Activated CD4-positive, alpha-beta T cell treated with anti-CD3 and anti-CD28 coated beads, Interleukin-2, amount 10 ng/mL, durations not matched to agents 24 days and 14 days (primary cell): ENCODE measurements at regions not wholly inside any gene's neighbourhood (a gene's known extent, or its start where the extent isn't known, plus 50 kb on each side); places are given as distances from the start of the nearest gene placed in this dataset.
"Not testable (repeated sequence)": the region's sequence is repeated elsewhere in the genome, so short reads cannot be mapped to it uniquely, and the experiment has no call there.

Experiments
- DNase-seq: peaks from one replicate; pipeline ENCODE4 v3.0.0; 2022
- H3K27ac Mint-ChIP-seq: one replicate; pipeline ENCODE4 v1.8.0; 2022; ENCODE audit warnings: mild to moderate bottlenecking, mixed read lengths
- H3K27me3 Mint-ChIP-seq: one replicate; pipeline ENCODE4 v1.8.0; 2022; ENCODE audit warnings: mixed read lengths
- H3K36me3 Mint-ChIP-seq: one replicate; pipeline ENCODE4 v1.8.0; 2022; ENCODE audit warnings: low read depth, mild to moderate bottlenecking, mixed read lengths
- H3K4me1 Mint-ChIP-seq: one replicate; pipeline ENCODE4 v1.8.0; 2021; ENCODE audit warnings: mixed read lengths
- H3K4me3 Mint-ChIP-seq: one replicate; pipeline ENCODE4 v1.8.0; 2022; ENCODE audit warnings: mild to moderate bottlenecking, moderate library complexity, mixed read lengths
- H3K9me3 Mint-ChIP-seq: one replicate; pipeline ENCODE4 v1.8.0; 2021; ENCODE audit warnings: mixed read lengths
- intact Hi-C: fragments of 100-400 bp; cut with micrococcal nuclease; formaldehyde crosslinking; loops from one replicate; pipeline ENCODE4 v1.15.1; 2023

- no peak for DNase-seq
- Mint-ChIP-seq H3K4me3 (no peak overlapping the region), H3K36me3 (no peaks in the 10 kb centered on the region), H3K27ac (no peak overlapping the region), H3K27me3 (peaks cover 3% of the 10 kb centered on the region), H3K9me3 (no peaks in the 10 kb centered on the region), H3K4me1 (no peaks in the 10 kb centered on the region)
- intact Hi-C loops = no loop called here
Observed at GRCh38 chr2:226310146-226310545, 489.5 kb downstream of the IRS1 start.

GRCh38 chr2:226308986-226309385 lies 490.6 kb downstream of the IRS1 start:
- H3K27me3 Mint-ChIP-seq = peaks cover 3% of the 10 kb centered on the region
- H3K4me1 Mint-ChIP-seq = no peaks in the 10 kb centered on the region
- no peak overlapping the region for H3K27ac Mint-ChIP-seq
- H3K36me3 Mint-ChIP-seq = no peaks in the 10 kb centered on the region
- intact Hi-C loops = no loop called here
- no peak for DNase-seq
- no peak overlapping the region for H3K4me3 Mint-ChIP-seq
- no peaks in the 10 kb centered on the region for H3K9me3 Mint-ChIP-seq

DNA sequence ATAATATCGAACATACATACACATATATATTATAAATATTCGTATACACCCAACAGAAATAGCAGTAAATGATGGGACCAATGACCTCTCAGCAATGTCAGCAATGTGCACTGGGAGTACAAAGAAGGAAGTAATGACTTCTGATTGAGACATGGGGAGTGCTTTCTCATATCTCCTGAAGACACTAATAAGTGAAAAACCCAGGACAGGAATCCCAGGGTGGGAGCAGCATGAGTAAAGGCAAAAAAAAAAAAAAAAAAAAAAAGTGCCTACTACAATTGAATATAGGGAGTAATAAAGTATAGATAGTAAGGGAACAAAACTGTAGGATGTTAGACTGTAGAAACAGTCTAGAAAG lies 491.3 kb downstream of the IRS1 start:
- DNase-seq = no peak
- Mint-ChIP-seq H3K27ac (no peak overlapping the region), H3K36me3 (no peaks in the 10 kb centered on the region), H3K4me1 (no peaks in the 10 kb centered on the region), H3K9me3 (no peaks in the 10 kb centered on the region), H3K4me3 (no peak overlapping the region), H3K27me3 (peaks cover 3% of the 10 kb centered on the region)
- intact Hi-C loops = no loop called here

DNA sequence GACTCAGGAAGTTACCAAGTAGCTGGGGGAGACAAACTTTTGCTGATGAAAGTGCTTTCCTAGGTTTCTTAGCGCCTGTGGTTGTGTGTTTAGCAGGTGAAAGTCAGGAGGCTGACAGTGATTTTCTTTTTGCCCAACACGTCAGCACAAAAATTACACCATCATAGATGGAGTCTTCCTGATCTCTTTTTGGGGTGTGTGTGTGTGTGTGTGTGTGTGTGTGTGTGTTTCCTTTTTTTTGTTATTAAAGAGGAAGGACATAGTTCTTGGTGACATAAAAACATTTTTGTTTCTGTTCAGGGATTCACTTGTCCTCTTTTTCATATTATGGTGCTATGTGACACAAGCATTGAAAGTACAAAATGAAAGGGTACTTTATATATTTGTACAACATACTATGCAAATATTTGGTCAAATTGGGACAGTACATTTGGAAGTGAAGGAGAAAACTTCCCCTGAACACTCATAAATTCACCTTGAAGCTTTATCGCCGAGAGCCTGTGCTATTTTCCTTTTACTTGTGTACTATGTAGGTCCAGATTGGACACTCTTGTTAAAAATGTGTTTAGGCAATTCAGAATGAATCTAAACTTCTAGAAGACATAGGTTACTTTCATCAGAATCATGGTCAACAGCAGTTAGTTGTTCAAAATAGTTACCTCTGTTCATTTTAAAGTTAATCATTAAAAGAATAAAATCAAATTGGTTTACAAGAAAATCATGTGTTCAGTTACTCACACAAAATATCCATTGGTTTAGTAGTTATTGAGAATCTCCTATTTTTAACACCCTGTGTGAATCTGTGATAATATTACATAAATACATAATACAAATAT lies 491.9 kb downstream of the IRS1 start:
- no peak overlapping the region for H3K4me3 Mint-ChIP-seq
- H3K9me3 Mint-ChIP-seq = no peaks in the 10 kb centered on the region
- no peaks in the 10 kb centered on the region for H3K4me1 Mint-ChIP-seq
- H3K27ac Mint-ChIP-seq = no peak overlapping the region
- no peaks in the 10 kb centered on the region for H3K36me3 Mint-ChIP-seq
- no peak for DNase-seq
- intact Hi-C loops = no loop called here
- H3K27me3 Mint-ChIP-seq = peaks cover 3% of the 10 kb centered on the region

DNA sequence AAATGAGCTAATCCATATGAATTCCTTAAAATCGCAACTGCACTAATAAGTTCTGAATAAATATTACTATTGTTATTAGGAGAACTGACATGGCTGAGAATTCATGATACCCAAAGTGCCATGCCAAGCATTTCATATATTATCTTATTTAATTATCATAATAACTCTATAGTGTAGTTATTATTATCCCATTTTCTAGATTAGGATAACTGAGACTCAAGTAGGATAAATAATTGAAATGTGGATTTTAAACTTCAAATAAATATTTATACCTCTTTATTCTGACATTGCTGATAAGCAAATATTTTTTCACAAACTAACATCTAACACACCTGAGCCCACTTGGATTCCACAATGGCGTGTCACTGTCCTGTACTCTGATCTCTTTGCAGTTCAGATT lies 492.7 kb downstream of the IRS1 start:
- H3K27me3 Mint-ChIP-seq = peaks cover 3% of the 10 kb centered on the region
- H3K27ac Mint-ChIP-seq = no peak overlapping the region
- H3K9me3 Mint-ChIP-seq = no peaks in the 10 kb centered on the region
- DNase-seq = no peak
- H3K4me1 Mint-ChIP-seq = no peaks in the 10 kb centered on the region
- H3K36me3 Mint-ChIP-seq = no peaks in the 10 kb centered on the region
- intact Hi-C loops = no loop called here
- no peak overlapping the region for H3K4me3 Mint-ChIP-seq

GRCh38 chr2:226304308-226304707 lies 495.3 kb downstream of the IRS1 start:
- H3K9me3 Mint-ChIP-seq = no peaks in the 10 kb centered on the region
- H3K4me1 Mint-ChIP-seq = no peaks in the 10 kb centered on the region

DNA sequence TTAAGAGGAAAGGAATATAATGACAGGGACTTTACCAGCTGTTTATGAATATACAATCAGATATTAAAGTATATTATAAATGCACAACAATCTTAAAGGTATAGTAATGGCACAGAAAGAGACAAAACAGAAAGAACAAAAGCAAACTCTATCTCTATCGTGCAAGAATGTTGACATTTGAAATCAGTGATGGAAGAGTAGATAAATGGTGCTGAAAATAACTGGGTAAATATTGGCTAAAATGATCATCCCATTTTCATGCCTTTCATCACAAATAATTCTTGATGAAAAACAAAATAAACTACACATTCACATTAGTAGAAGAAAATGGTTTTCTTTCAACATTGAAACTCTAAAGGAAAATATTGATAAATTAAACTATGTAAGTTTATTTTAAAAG lies 495.9 kb downstream of the IRS1 start:
- H3K27me3 Mint-ChIP-seq = peaks cover 5% of the 10 kb centered on the region
- H3K9me3 Mint-ChIP-seq = no peaks in the 10 kb centered on the region
- intact Hi-C loops = no loop called here
- no peak overlapping the region for H3K27ac Mint-ChIP-seq
- H3K4me3 Mint-ChIP-seq = no peak overlapping the region
- no peak for DNase-seq
- H3K36me3 Mint-ChIP-seq = no peaks in the 10 kb centered on the region
- no peaks in the 10 kb centered on the region for H3K4me1 Mint-ChIP-seq

More at GRCh38 chr2:226304308-226304707, 495.3 kb downstream of the IRS1 start:
- Mint-ChIP-seq H3K36me3 (no peaks in the 10 kb centered on the region), H3K4me3 (no peak overlapping the region), H3K27ac (no peak overlapping the region), H3K27me3 (peaks cover 5% of the 10 kb centered on the region)
- no peak for DNase-seq
- intact Hi-C loops = no loop called here

DNA sequence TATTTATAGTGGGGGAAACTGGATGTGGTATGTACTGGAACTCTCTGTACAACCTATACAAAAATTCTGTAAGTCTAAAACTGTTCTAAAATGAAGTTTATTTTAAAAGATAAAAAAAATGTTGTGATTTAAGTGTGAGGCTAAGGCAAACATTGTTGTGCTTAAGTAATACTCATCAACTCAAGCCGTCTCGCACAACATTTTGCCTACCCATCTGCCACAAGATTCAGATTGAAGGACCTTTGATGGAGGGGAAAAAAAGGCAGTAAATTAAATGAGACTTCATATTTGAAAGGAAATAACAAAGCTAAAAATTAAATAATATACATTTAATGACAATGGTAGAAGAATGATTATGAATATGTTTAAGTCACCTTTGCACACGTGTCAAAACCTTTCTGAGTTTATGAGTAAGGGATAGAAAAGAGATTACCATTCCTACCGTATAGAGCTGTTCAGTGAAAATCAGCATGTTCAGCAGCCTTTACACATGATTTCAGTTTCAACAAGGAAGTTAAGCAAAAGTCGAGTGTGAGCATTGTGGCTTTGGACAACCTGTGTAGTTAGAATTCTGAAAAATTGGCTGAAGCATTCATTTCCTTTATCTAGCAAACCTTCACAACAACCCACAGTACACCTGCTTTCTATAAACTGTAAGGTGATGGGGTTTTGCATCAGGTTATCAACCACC lies 499.3 kb downstream of the IRS1 start:
- intact Hi-C loops = no loop called here

GRCh38 chr2:226299771-226300170 lies 499.8 kb downstream of the IRS1 start:
- Mint-ChIP-seq H3K4me3 (no peak overlapping the region), H3K9me3 (no peaks in the 10 kb centered on the region), H3K27ac (no peak overlapping the region), H3K36me3 (no peaks in the 10 kb centered on the region), H3K27me3 (peaks cover 2% of the 10 kb centered on the region), H3K4me1 (no peaks in the 10 kb centered on the region)
- DNase-seq = no peak
- intact Hi-C loops = no loop called here

More for the DNA sequence above, 499.3 kb downstream of the IRS1 start:
- Mint-ChIP-seq H3K4me3 (no peak overlapping the region), H3K27ac (no peak overlapping the region), H3K36me3 (no peaks in the 10 kb centered on the region), H3K9me3 (no peaks in the 10 kb centered on the region), H3K27me3 (peaks cover 2% of the 10 kb centered on the region), H3K4me1 (no peaks in the 10 kb centered on the region)
- no peak for DNase-seq

GRCh38 chr2:226295681-226296080 lies 503.9 kb downstream of the IRS1 start:
- H3K4me3 Mint-ChIP-seq = no peak overlapping the region
- intact Hi-C loops = no loop called here

GRCh38 chr2:226295123-226295522 lies 504.5 kb downstream of the IRS1 start:
- Mint-ChIP-seq H3K4me1 (no peaks in the 10 kb centered on the region), H3K9me3 (peaks cover 3% of the 10 kb centered on the region), H3K4me3 (no peak overlapping the region), H3K27ac (no peak overlapping the region), H3K36me3 (no peaks in the 10 kb centered on the region), H3K27me3 (no peaks in the 10 kb centered on the region)
- DNase-seq = no peak
- intact Hi-C loops = no loop called here

More at GRCh38 chr2:226295681-226296080, 503.9 kb downstream of the IRS1 start:
- Mint-ChIP-seq H3K4me1 (no peaks in the 10 kb centered on the region), H3K27ac (no peak overlapping the region), H3K9me3 (peaks cover 3% of the 10 kb centered on the region), H3K36me3 (no peaks in the 10 kb centered on the region), H3K27me3 (no peaks in the 10 kb centered on the region)
- no peak for DNase-seq

- H3K27ac Mint-ChIP-seq, H3K4me1 Mint-ChIP-seq, intact Hi-C loops, H3K4me3 Mint-ChIP-seq, DNase-seq, H3K27me3 Mint-ChIP-seq, H3K9me3 Mint-ChIP-seq, H3K36me3 Mint-ChIP-seq: not testable (repeated sequence)
Observed at GRCh38 chr2:226291281-226291680, 508.3 kb downstream of the IRS1 start.

- Mint-ChIP-seq H3K27me3 (no peaks in the 10 kb centered on the region), H3K27ac (no peak overlapping the region)
Observed at GRCh38 chr2:226286916-226287315, 512.7 kb downstream of the IRS1 start.

GRCh38 chr2:226283796-226284195 lies 515.8 kb downstream of the IRS1 start:
- Mint-ChIP-seq H3K27me3 (no peaks in the 10 kb centered on the region), H3K9me3 (peaks cover 3% of the 10 kb centered on the region), H3K4me1 (no peaks in the 10 kb centered on the region), H3K36me3 (no peaks in the 10 kb centered on the region), H3K4me3 (no peak overlapping the region), H3K27ac (no peak overlapping the region)
- intact Hi-C loops = no loop called here
- DNase-seq = no peak

More at GRCh38 chr2:226286916-226287315, 512.7 kb downstream of the IRS1 start:
- no peak for DNase-seq
- H3K4me3 Mint-ChIP-seq = no peak overlapping the region
- intact Hi-C loops = no loop called here
- H3K9me3 Mint-ChIP-seq = peaks cover 3% of the 10 kb centered on the region
- H3K36me3 Mint-ChIP-seq = no peaks in the 10 kb centered on the region
- no peaks in the 10 kb centered on the region for H3K4me1 Mint-ChIP-seq
